Mesenchymal stem cell (in vitro differentiated cells and primary cell): ENCODE measurements at regions not wholly inside any gene's neighbourhood (a gene's known extent, or its start where the extent isn't known, plus 50 kb on each side); places are given as distances from the start of the nearest gene placed in this dataset.

Source experiments
- DNase-seq: peaks from one replicate; pipeline ENCODE4 v3.0.0-alpha.2; 2013
- H2AFZ ChIP-seq: one replicate; pipeline ENCODE4 v1.6.1; 2013; ENCODE audit warnings: low read depth, mild to moderate bottlenecking, control low read depth, inconsistent platforms, low read length, moderate library complexity
- H2AK5ac ChIP-seq: 2 replicates; pipeline ENCODE4 v1.6.1; 2013; ENCODE audit warnings: low read length, moderate library complexity, mild to moderate bottlenecking, inconsistent platforms; ENCODE audit not compliant: severe bottlenecking
- H2BK120ac ChIP-seq: one replicate; pipeline ENCODE4 v1.6.1; 2013; ENCODE audit warnings: low read depth, mild to moderate bottlenecking, inconsistent platforms, low read length, moderate library complexity
- H2BK12ac ChIP-seq, 2 experiments: one replicate each; pipeline ENCODE4 v1.6.1; 2013; ENCODE audit warnings: inconsistent platforms in 2 of 2, low read length in 2 of 2, mild to moderate bottlenecking in 2 of 2, moderate library complexity in 2 of 2, control low read depth in 1 of 2
- H2BK15ac ChIP-seq: one replicate; pipeline ENCODE4 v1.6.1; 2013; ENCODE audit warnings: mild to moderate bottlenecking, low read depth, inconsistent platforms; ENCODE audit not compliant: poor library complexity, severe bottlenecking
- H2BK5ac ChIP-seq: 2 replicates; pipeline ENCODE4 v1.6.1; 2013; ENCODE audit warnings: low read depth, mild to moderate bottlenecking, low read length, control low read depth, inconsistent platforms; ENCODE audit not compliant: poor library complexity, severe bottlenecking
- H3K14ac ChIP-seq, 2 experiments: one replicate each; pipeline ENCODE4 v1.6.1; 2013; ENCODE audit warnings: inconsistent platforms in 2 of 2, low read length in 2 of 2, control low read depth in 1 of 2, mild to moderate bottlenecking in 1 of 2, moderate library complexity in 1 of 2
- H3K18ac ChIP-seq, 2 experiments: one replicate each; pipeline ENCODE4 v1.6.1; 2013; ENCODE audit warnings: inconsistent platforms in 2 of 2, low read length in 2 of 2, control low read depth in 1 of 2, low read depth in 1 of 2, mild to moderate bottlenecking in 1 of 2
- H3K23ac ChIP-seq, 2 experiments: one replicate each; pipeline ENCODE4 v1.6.1; 2013; ENCODE audit warnings: inconsistent platforms in 2 of 2, low read length in 2 of 2, mild to moderate bottlenecking in 2 of 2, moderate library complexity in 2 of 2, control low read depth in 1 of 2
- H3K27ac ChIP-seq: 2 replicates; pipeline ENCODE4 v1.5.1; 2013; ENCODE audit warnings: mild to moderate bottlenecking, moderate library complexity, low read length, control low read depth, inconsistent platforms; ENCODE audit not compliant: poor library complexity, severe bottlenecking
- H3K27me3 ChIP-seq, 2 experiments: 2 replicates each; pipeline versions ENCODE4 v1.6.1 to v1.7.0; 2013; ENCODE audit warnings: low read length in 2 of 2, mild to moderate bottlenecking in 2 of 2, moderate library complexity in 2 of 2, control low read depth in 1 of 2, inconsistent platforms in 1 of 2; ENCODE audit not compliant: control insufficient read depth in 1 of 2, insufficient read depth in 1 of 2
- H3K36me3 ChIP-seq, 2 experiments: 2 replicates each; pipeline versions ENCODE4 v1.6.1 to v1.7.0; 2013; ENCODE audit warnings: low read length in 2 of 2, control low read depth in 1 of 2, inconsistent platforms in 1 of 2, low read depth in 1 of 2, mild to moderate bottlenecking in 1 of 2; ENCODE audit not compliant: insufficient read depth in 2 of 2, control insufficient read depth in 1 of 2
- H3K4ac ChIP-seq, 2 experiments: one replicate each; pipeline ENCODE4 v1.6.1; 2013; ENCODE audit warnings: inconsistent platforms in 2 of 2, low read length in 2 of 2, mild to moderate bottlenecking in 2 of 2, moderate library complexity in 2 of 2, control low read depth in 1 of 2, low read depth in 1 of 2
- H3K4me1 ChIP-seq: 2 replicates; pipeline ENCODE4 v1.6.1; 2013; ENCODE audit warnings: low read depth, low read length, control low read depth; ENCODE audit not compliant: control insufficient read depth, insufficient read depth
- H3K4me2 ChIP-seq: 2 replicates; pipeline ENCODE4 v1.6.1; 2013; ENCODE audit warnings: low read length, mild to moderate bottlenecking, inconsistent platforms; ENCODE audit not compliant: poor library complexity, severe bottlenecking
- H3K4me3 ChIP-seq, 2 experiments: 2 replicates each; pipeline versions ENCODE4 v1.5.1 to v1.7.0; 2013; ENCODE audit warnings: low read length in 2 of 2, mild to moderate bottlenecking in 2 of 2, control low read depth in 1 of 2, low read depth in 1 of 2; ENCODE audit not compliant: insufficient read depth in 1 of 2
- H3K79me1 ChIP-seq: replicated peaks from 2 replicates; pipeline ENCODE4 v1.6.1; 2013; ENCODE audit warnings: mild to moderate bottlenecking, control low read depth, low read length, inconsistent platforms; ENCODE audit not compliant: poor library complexity, severe bottlenecking
- H3K9ac ChIP-seq: 2 replicates; pipeline ENCODE4 v1.7.0; 2013; ENCODE audit warnings: mild to moderate bottlenecking, low read length, moderate library complexity
- H3K9me3 ChIP-seq: 2 replicates; pipeline ENCODE4 v1.7.0; 2013; ENCODE audit warnings: mild to moderate bottlenecking, low read length; ENCODE audit not compliant: control insufficient read depth
- H4K8ac ChIP-seq: one replicate; pipeline ENCODE4 v1.6.1; 2013; ENCODE audit warnings: inconsistent platforms, mild to moderate bottlenecking, low read length, moderate library complexity
- H4K91ac ChIP-seq: one replicate; pipeline ENCODE4 v1.6.1; 2013; ENCODE audit warnings: mild to moderate bottlenecking, low read length, inconsistent platforms
- WGBS: methylation state at CpG from one replicate; pipeline ENCODE4 v1.1.7; 2013; ENCODE audit warnings: mixed read lengths; 5-methylcytosine and 5-hydroxymethylcytosine counted together

- Histone ChIP-seq H4K8ac (no peak overlapping the region), H3K4ac (no peak overlapping the region), H2BK5ac (no peak overlapping the region), H3K4me2 (no peak overlapping the region), H3K23ac (no peak overlapping the region), H3K14ac (no peak overlapping the region), H4K91ac (no peak overlapping the region), H3K79me1 (no peaks in the 10 kb centered on the region), H3K9ac (no peak overlapping the region), H3K18ac (no peak overlapping the region), H3K27ac (no peak overlapping the region), H2AK5ac (no peak overlapping the region), H3K4me3 (no peak overlapping the region), H2BK12ac (no peak overlapping the region), H2BK120ac (no peak overlapping the region), H3K27me3 (peaks cover 0 to 3% of the 10 kb centered on the region in 2 experiments), H3K9me3 (no peaks in the 10 kb centered on the region), H2AFZ (no peak overlapping the region), H3K36me3 (peaks cover 0 to 3% of the 10 kb centered on the region in 2 experiments), H3K4me1 (peaks cover 15% of the 10 kb centered on the region), H2BK15ac (no peak overlapping the region)
- WGBS, result 90% methylated on average over 2 of the region's 3 CpGs
- peak; percentile 44 for DNase-seq
Observed at GRCh38 chr15:66651198-66651597, 50.8 kb upstream of the SMAD6 start.

- peaks cover 17% of the 10 kb centered on the region for H3K4me1 ChIP-seq
- no peak for DNase-seq
- H2BK15ac ChIP-seq, result no peak overlapping the region
- H3K36me3 ChIP-seq, result peaks cover 0 to 3% of the 10 kb centered on the region in 2 experiments
- peak overlapping the region in 1 of 2 experiments; percentile 37 for H3K18ac ChIP-seq
- 95% methylated on average over 5 of the region's 5 CpGs for WGBS
- H3K23ac ChIP-seq, result no peak overlapping the region
- H3K14ac ChIP-seq, result no peak overlapping the region
- no peak overlapping the region for H2BK5ac ChIP-seq
- H2BK120ac ChIP-seq, result no peak overlapping the region
- no peak overlapping the region for H4K8ac ChIP-seq
- H3K9ac ChIP-seq, result no peak overlapping the region
- H3K27me3 ChIP-seq, result peaks cover 0 to 3% of the 10 kb centered on the region in 2 experiments
- no peak overlapping the region for H2AFZ ChIP-seq
- H4K91ac ChIP-seq, result no peak overlapping the region
- no peak overlapping the region for H2AK5ac ChIP-seq
- no peaks in the 10 kb centered on the region for H3K9me3 ChIP-seq
- no peak overlapping the region for H3K4me3 ChIP-seq
- H2BK12ac ChIP-seq, result peak overlapping the region; percentile 28 to 45
- H3K4ac ChIP-seq, result no peak overlapping the region
- H3K4me2 ChIP-seq, result no peak overlapping the region
- H3K27ac ChIP-seq, result no peak overlapping the region
- no peaks in the 10 kb centered on the region for H3K79me1 ChIP-seq
Observed at GRCh38 chr15:66651913-66652642, 50.0 kb upstream of the SMAD6 start.
